SU-DHL-6 (cell line): ENCODE measurements at regions not wholly inside any gene's neighbourhood (a gene's known extent, or its start where the extent isn't known, plus 50 kb on each side); places are given as distances from the start of the nearest gene placed in this dataset.

Experiments used
- EZH2phosphoT487 ChIP-seq: fragments of 200-600 bp; sonication (generic), shearing (Covaris generic); conservative IDR thresholded peaks from 2 replicates; pipeline ENCODE4 v1.6.1; 2018; ENCODE audit warnings: mild to moderate bottlenecking, antibody characterized with exemption, low read length, moderate library complexity, mixed read lengths
- TF ChIP-seq, protein P1 (sequence below): fragments of 200-600 bp; sonication (generic); IDR thresholded peaks from one replicate; pipeline ENCODE4 v1.5.1; 2017; ENCODE audit warnings: antibody characterized with exemption, mild to moderate bottlenecking, low read length, moderate library complexity; ENCODE audit not compliant: insufficient read depth, poor library complexity, severe bottlenecking

DNA sequence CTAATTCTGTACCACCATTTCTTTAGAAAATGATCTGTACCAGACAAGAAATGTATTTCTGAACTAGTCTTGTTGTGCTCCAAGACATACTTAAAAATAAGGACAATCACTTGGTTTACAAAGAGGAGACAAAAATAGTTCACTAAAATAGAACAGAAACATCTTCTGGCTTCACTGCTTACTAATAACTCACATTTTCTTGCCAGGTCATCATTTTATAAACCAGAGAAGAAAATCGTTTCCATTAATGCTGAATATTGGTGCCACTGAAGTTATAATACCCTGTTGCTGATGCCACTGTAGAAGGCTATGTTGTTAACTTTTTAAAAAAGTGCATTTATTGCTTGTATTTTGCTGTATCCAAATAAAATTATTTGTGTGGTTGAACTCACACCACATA is 94.8 kb upstream of the ZNF236 start:
- TF ChIP-seq, protein P1, sequence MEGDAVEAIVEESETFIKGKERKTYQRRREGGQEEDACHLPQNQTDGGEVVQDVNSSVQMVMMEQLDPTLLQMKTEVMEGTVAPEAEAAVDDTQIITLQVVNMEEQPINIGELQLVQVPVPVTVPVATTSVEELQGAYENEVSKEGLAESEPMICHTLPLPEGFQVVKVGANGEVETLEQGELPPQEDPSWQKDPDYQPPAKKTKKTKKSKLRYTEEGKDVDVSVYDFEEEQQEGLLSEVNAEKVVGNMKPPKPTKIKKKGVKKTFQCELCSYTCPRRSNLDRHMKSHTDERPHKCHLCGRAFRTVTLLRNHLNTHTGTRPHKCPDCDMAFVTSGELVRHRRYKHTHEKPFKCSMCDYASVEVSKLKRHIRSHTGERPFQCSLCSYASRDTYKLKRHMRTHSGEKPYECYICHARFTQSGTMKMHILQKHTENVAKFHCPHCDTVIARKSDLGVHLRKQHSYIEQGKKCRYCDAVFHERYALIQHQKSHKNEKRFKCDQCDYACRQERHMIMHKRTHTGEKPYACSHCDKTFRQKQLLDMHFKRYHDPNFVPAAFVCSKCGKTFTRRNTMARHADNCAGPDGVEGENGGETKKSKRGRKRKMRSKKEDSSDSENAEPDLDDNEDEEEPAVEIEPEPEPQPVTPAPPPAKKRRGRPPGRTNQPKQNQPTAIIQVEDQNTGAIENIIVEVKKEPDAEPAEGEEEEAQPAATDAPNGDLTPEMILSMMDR = no peak
- TF ChIP-seq EZH2phosphoT487 = no peak
